BLaER1 (cell line): ENCODE measurements at regions not wholly inside any gene's neighbourhood (a gene's known extent, or its start where the extent isn't known, plus 50 kb on each side); places are given as distances from the start of the nearest gene placed in this dataset.

Source experiments
- H3K27ac ChIP-seq: shearing (Covaris generic); formaldehyde crosslinking; 2 replicates; pipeline ENCODE4 v1.8.1; 2022
- H3K27me3 ChIP-seq: shearing (Covaris generic); formaldehyde crosslinking; 2 replicates; pipeline ENCODE4 v1.8.1; 2022
- H3K36me3 ChIP-seq: shearing (Covaris generic); formaldehyde crosslinking; 2 replicates; pipeline ENCODE4 v1.8.1; 2022
- H3K4me1 ChIP-seq: shearing (Covaris generic); formaldehyde crosslinking; 2 replicates; pipeline ENCODE4 v1.8.1; 2022
- H3K4me2 ChIP-seq: shearing (Covaris generic); formaldehyde crosslinking; 2 replicates; pipeline ENCODE4 v1.8.1; 2022
- H3K4me3 ChIP-seq: shearing (Covaris generic); formaldehyde crosslinking; 2 replicates; pipeline ENCODE4 v1.8.1; 2022
- H3K9ac ChIP-seq: shearing (Covaris generic); formaldehyde crosslinking; 2 replicates; pipeline ENCODE4 v1.8.1; 2022
- H3K9me3 ChIP-seq: shearing (Covaris generic); formaldehyde crosslinking; 2 replicates; pipeline ENCODE4 v1.8.1; 2022
- H4K20me1 ChIP-seq: shearing (Covaris generic); formaldehyde crosslinking; 2 replicates; pipeline ENCODE4 v1.8.1; 2022
- Cebpa-rat ChIP-seq: shearing (Covaris generic); IDR thresholded peaks from 2 replicates; pipeline ENCODE4 v1.8.1; 2022

DNA sequence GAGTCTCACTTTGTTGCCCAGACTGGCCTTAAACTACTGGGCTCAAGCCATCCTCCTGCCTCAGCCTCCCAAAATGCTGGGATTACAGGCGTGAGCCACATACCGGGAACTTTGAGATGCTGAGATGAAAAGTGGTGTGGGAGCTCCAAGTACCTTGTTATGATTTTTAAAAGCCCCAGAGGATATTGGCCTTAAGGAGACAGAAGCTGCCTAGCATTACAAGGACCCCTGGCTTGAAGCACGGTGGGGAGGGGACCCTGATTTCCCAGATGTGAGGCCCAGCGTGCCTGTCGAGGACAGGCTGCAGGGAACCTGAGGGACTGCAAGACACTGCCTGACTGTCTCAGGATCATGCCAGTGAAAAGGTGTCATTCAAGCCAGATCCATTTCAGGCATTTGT lies 75.3 kb upstream of the TIAM2 start:
- Histone ChIP-seq H3K4me2 (no peak overlapping the region), H3K4me1 (peaks cover 11% of the 10 kb centered on the region), H3K36me3 (no peaks in the 10 kb centered on the region), H3K9me3 (no peaks in the 10 kb centered on the region), H3K27ac (no peak overlapping the region), H3K9ac (no peak overlapping the region), H4K20me1 (no peaks in the 10 kb centered on the region), H3K27me3 (no peaks in the 10 kb centered on the region), H3K4me3 (no peak overlapping the region)
- no peak for TF ChIP-seq Cebpa-rat

DNA sequence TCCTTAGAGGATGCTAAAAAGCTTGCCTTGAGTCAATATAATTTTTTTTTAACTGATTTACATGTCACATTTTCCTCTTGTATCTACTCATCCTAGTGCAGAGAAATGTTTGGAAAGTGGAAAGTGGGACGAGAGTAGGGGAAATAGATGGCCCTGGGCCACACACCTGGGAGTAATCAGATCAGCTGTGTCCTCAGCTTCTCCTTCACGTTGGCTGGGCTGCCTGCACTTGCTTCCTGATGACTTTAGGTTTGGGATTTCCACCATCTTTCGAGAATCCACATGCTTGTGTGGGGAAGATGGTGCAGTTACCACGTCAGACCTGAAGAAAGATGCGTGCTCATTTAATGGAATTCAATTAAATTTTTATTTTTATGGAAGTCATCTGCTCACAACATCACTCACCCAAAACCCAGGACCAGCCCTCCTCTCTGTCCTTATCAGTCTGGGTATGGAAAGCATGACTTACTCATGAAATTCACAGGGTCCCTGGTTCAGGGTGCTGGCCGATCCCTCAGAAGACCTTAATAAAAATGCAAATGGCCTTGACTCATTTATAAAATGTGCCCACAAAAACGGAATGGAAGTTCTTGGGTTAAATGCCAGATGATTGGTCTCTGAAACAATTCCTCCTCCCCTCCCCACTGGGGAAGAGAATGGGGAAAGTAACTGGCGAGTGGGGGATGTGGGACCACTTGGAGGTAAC lies 74.5 kb upstream of the TIAM2 start:
- no peaks in the 10 kb centered on the region for H3K36me3 ChIP-seq
- H3K27ac ChIP-seq = no peak overlapping the region

DNA sequence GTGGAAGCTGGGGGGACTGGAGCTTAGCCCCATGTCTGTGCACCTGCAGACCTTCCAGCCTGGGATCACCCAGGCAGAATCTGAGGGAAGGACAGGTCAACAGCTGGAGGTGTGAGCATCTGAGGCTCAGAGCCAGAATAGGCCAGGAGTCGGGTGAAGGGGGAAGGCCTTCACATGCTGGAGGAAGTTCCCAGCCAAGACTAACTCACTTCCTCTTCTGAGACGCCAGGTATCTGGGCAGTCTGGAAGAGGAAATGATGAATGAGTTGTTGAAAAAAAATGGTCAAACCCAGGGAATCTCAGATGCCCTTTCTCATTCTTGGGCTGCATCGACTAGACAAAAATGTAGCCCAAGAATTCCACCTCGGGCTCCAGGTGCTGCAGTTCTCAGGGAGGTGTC lies 73.6 kb upstream of the TIAM2 start:
- no peak for TF ChIP-seq Cebpa-rat
- Histone ChIP-seq H3K4me1 (peaks cover 11% of the 10 kb centered on the region), H3K27me3 (no peaks in the 10 kb centered on the region), H4K20me1 (no peaks in the 10 kb centered on the region), H3K4me3 (no peak overlapping the region), H3K36me3 (no peaks in the 10 kb centered on the region), H3K4me2 (no peak overlapping the region), H3K9me3 (no peaks in the 10 kb centered on the region), H3K27ac (no peak overlapping the region), H3K9ac (no peak overlapping the region)

More for the DNA sequence above, 74.5 kb upstream of the TIAM2 start:
- H3K4me1 ChIP-seq = peaks cover 11% of the 10 kb centered on the region
- H3K27me3 ChIP-seq = no peaks in the 10 kb centered on the region
- H3K9ac ChIP-seq = no peak overlapping the region
- H3K9me3 ChIP-seq = no peaks in the 10 kb centered on the region
- TF ChIP-seq Cebpa-rat = no peak
- no peak overlapping the region for H3K4me2 ChIP-seq
- H4K20me1 ChIP-seq = no peaks in the 10 kb centered on the region
- H3K4me3 ChIP-seq = no peak overlapping the region

DNA sequence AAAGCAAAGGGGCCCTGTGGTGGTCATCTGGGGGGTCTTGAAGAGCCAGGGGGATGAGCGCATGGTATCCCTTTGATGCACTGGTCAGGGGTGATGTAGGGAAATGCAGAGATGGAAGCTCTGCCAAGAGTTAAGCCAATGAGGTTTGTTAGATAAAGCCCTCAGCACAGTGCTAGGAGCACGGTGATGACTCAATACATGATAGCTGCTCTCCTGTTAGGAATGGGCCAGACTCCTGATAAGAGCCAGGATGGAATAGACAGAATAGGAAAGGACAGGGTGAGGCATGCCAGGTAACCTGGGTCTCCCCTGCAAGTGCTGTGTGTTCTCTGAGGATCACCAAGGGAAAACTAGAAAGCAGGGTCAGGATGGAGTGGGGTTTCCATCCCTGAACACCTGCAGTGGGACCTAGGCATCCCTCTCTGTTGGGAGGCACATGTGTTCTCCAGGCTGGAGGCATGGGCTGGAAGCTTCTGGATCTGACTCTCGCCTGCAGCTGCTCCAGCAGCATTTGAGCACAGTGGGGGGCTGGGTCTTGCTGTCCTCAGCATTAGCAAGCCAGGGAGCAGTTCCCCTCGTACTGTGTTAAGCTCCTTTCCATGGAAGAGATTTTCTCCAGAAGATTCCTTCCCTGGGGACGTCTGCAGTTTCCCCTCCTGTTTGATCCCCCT lies 71.8 kb upstream of the TIAM2 start:
- Histone ChIP-seq H3K27me3 (no peaks in the 10 kb centered on the region), H3K36me3 (no peaks in the 10 kb centered on the region), H3K27ac (no peak overlapping the region), H3K4me2 (no peak overlapping the region), H3K4me1 (0 out of 2 replicates have a peak, but pooled peaks cover 6% of the 10 kb centered on the region), H4K20me1 (no peaks in the 10 kb centered on the region), H3K4me3 (no peak overlapping the region), H3K9ac (no peak overlapping the region), H3K9me3 (no peaks in the 10 kb centered on the region)
- TF ChIP-seq Cebpa-rat = no peak

DNA sequence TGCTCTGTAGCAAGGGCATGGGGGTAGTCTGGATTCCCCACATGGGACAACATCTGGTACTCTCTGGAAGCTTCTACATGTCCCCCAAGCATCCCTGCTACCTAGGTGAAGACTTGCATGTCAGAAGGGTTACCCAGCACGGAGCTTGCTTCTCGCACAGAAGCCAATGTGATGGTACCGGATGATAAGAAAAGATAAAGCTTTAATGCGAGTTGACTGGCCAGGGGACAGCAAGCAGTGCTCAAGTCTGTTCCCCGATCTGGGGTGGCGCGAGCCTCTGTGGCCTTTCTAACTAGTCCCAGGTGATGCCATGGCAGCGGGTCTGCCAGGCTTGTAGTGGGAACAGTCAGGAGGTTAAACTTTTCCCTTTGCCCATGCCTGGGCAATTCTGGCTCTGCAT lies 70.0 kb upstream of the TIAM2 start:
- TF ChIP-seq Cebpa-rat = no peak
- Histone ChIP-seq H3K36me3 (no peaks in the 10 kb centered on the region), H3K4me2 (no peak overlapping the region), H3K27ac (no peak overlapping the region), H3K9me3 (no peaks in the 10 kb centered on the region), H3K9ac (no peak overlapping the region), H4K20me1 (no peaks in the 10 kb centered on the region), H3K4me1 (peaks cover 13% of the 10 kb centered on the region; the same call in 1 of the 2 replicates), H3K4me3 (no peak overlapping the region), H3K27me3 (no peaks in the 10 kb centered on the region)

DNA sequence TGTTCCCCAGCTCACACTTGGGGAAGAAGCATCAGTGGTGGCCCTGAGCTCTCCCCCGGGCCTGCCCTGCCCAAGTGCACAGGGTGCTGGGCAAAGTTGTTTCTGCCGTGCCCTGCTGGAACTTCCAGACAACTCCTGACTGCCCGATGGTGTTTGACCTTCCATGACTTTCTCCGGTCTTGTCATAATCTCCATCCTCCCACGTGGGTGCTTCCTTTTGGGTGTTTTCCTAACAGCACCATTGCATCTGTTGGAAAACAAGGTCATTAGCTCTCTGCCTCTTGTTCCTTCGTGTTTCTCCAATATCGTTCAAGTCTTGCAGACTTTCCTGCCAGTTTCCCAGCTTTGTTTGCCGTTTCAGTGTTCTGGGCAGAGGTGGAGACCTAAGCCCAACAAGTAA lies 68.7 kb upstream of the TIAM2 start:
- no peaks in the 10 kb centered on the region for H4K20me1 ChIP-seq

DNA sequence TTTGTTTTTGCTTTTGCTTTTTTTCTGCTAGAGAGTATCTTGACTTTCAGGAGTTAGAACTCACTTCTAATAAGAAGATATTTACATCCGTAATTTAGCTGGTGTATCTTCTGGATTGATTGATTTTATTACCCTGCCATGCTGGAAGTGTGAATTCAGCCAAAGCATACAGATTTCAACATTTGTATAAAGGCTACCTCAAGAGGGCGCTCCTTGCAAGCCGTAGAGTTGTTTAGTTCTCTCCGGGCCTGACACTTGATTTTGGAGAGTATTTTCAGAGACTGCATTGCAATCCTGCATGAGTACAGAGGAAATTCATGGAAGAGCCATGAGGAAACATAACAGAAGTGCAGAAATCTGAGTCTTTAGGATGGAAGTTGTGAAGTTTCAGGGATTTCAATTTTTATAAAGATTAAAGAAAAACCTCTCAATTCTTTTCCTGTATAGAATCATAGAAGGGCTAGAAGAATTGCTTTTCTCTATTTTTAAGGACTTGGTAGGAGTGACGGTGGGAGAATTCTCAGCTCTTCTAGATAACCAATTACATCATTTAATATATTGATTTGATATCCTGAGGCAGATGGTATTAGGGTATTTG lies 66.7 kb upstream of the TIAM2 start:
- H3K9ac ChIP-seq = no peak overlapping the region
- H3K27me3 ChIP-seq = no peaks in the 10 kb centered on the region
- TF ChIP-seq Cebpa-rat = no peak
- no peaks in the 10 kb centered on the region for H4K20me1 ChIP-seq
- no peak overlapping the region for H3K27ac ChIP-seq
- peaks cover 46% of the 10 kb centered on the region for H3K4me1 ChIP-seq
- no peak overlapping the region for H3K4me3 ChIP-seq
- H3K9me3 ChIP-seq = no peaks in the 10 kb centered on the region
- H3K36me3 ChIP-seq = no peaks in the 10 kb centered on the region
- H3K4me2 ChIP-seq = no peak overlapping the region

More for the DNA sequence above, 68.7 kb upstream of the TIAM2 start:
- no peak overlapping the region for H3K4me3 ChIP-seq
- no peak overlapping the region for H3K4me2 ChIP-seq
- no peaks in the 10 kb centered on the region for H3K27me3 ChIP-seq
- H3K27ac ChIP-seq = no peak overlapping the region
- H3K9me3 ChIP-seq = no peaks in the 10 kb centered on the region
- peaks cover 25% of the 10 kb centered on the region for H3K4me1 ChIP-seq
- TF ChIP-seq Cebpa-rat = no peak
- H3K36me3 ChIP-seq = no peaks in the 10 kb centered on the region
- H3K9ac ChIP-seq = no peak overlapping the region

DNA sequence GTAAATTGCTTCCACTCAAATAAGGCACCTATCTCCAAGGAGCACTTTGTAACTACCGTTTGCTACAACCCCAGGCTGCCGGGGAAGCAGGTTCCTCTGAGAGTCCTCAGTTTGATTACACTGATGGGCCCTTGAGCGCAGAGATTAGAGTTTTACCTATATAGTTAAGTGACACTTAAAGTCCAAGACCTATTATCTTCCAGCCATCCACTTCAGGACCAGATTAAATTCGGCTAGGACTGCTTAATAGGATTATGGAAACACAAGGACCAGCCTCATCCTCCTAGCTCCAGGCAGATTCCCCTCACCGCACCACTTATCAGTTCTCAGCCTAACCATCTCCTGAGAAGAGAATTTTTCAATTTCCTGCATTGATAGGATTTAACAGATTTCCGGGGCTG lies 64.7 kb upstream of the TIAM2 start:
- no peak overlapping the region for H3K4me3 ChIP-seq
- H3K27ac ChIP-seq = peak overlapping the region; percentile 50; the same call in 1 of the 2 replicates
- no peak for TF ChIP-seq Cebpa-rat
- no peaks in the 10 kb centered on the region for H4K20me1 ChIP-seq
- H3K36me3 ChIP-seq = no peaks in the 10 kb centered on the region
- peak overlapping the region; percentile 74; the same call in 1 of the 2 replicates for H3K4me2 ChIP-seq
- no peaks in the 10 kb centered on the region for H3K27me3 ChIP-seq
- no peaks in the 10 kb centered on the region for H3K9me3 ChIP-seq
- H3K9ac ChIP-seq = no peak overlapping the region
- H3K4me1 ChIP-seq = peaks cover 45% of the 10 kb centered on the region

DNA sequence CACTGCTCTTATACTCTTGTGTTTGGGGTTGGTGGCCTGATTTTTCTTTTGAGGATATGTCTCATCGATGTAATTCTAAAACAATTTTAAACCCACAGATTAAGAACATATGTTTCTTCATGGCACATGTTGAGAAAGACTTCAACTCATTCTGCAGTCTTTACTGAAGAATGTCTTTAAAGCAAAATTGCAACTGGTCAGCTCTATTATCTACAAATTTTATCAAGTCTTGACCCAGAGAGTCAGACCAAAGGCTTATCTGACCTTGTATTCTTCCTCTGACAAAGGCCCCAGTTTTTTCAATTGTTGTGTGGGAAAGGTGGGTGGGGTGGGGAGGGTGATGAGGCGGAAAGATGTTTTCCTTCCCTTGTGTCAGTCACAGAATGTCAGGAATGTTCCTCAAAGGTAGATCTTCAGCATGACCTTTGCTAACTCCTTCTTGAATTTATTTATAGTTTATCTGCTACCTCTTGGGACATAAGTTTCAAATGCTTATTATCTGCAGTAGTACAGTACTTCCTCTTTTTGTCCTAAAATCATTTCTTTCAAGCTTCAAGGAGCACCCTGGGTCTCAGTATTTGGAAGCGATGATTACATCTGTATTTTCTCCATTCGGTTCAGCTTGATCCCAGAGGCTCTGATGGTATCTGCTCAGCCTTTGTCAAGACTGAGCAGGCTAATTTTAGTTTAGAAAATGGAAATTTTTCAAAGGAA lies 63.2 kb upstream of the TIAM2 start:
- Histone ChIP-seq H3K36me3 (no peaks in the 10 kb centered on the region), H3K4me1 (peaks cover 45% of the 10 kb centered on the region), H4K20me1 (no peaks in the 10 kb centered on the region), H3K4me3 (no peak overlapping the region), H3K9me3 (no peaks in the 10 kb centered on the region), H3K4me2 (peak overlapping the region; percentile 74), H3K27me3 (no peaks in the 10 kb centered on the region), H3K9ac (no peak overlapping the region), H3K27ac (peak overlapping the region; percentile 50)
- TF ChIP-seq Cebpa-rat = no peak
